Transverse colon (tissue), 3 donors: ENCODE measurements at regions not wholly inside any gene's neighbourhood (a gene's known extent, or its start where the extent isn't known, plus 50 kb on each side); places are given as distances from the start of the nearest gene placed in this dataset.

Experiments used
- EP300 ChIP-seq: sonication (generic); formaldehyde crosslinking; IDR thresholded peaks from one replicate; pipeline ENCODE4 v1.6.1; 2017; ENCODE audit warnings: antibody characterized with exemption, low read depth
- TF ChIP-seq, protein P1 (sequence below), 5 experiments: fragments of 200-600 bp in 3 of 5; fragments of 450-650 bp in 2 of 5; sonication (generic) in 3 of 5; IDR thresholded peaks; 1 replicate in 2 of 5; 2 replicates in 3 of 5; pipeline ENCODE4 v1.5.1; 2016 to 2017; ENCODE audit warnings: antibody characterized with exemption in 5 of 5, inconsistent platforms in 3 of 5, mild to moderate bottlenecking in 2 of 5, moderate library complexity in 1 of 5

- TF ChIP-seq, protein P1, sequence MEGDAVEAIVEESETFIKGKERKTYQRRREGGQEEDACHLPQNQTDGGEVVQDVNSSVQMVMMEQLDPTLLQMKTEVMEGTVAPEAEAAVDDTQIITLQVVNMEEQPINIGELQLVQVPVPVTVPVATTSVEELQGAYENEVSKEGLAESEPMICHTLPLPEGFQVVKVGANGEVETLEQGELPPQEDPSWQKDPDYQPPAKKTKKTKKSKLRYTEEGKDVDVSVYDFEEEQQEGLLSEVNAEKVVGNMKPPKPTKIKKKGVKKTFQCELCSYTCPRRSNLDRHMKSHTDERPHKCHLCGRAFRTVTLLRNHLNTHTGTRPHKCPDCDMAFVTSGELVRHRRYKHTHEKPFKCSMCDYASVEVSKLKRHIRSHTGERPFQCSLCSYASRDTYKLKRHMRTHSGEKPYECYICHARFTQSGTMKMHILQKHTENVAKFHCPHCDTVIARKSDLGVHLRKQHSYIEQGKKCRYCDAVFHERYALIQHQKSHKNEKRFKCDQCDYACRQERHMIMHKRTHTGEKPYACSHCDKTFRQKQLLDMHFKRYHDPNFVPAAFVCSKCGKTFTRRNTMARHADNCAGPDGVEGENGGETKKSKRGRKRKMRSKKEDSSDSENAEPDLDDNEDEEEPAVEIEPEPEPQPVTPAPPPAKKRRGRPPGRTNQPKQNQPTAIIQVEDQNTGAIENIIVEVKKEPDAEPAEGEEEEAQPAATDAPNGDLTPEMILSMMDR (IDR thresholded peaks at IDR 0.05), result no peak
- no peak for TF ChIP-seq EP300
Measured at GRCh38 chr1:147852706-147853225, 49.8 kb upstream of the GJA8 start.
